Activated naive CD4-positive, alpha-beta T cell (primary cell): ENCODE measurements at regions not wholly inside any gene's neighbourhood (a gene's known extent, or its start where the extent isn't known, plus 50 kb on each side); places are given as distances from the start of the nearest gene placed in this dataset.

Experiments
- DNase-seq, 4 experiments: peaks; one replicate each; lab custom pipeline; 2025; lab: John Stamatoyannopoulos, UW

GRCh38 chr3:72200332-72200731 lies 415.4 kb upstream of the PROK2 start:
- DNase-seq: no peak

- no peak for DNase-seq
These were observed 414.6 kb upstream of the PROK2 start for GRCh38 chr3:72199530-72199929.

GRCh38 chr3:72196377-72196929 lies 411.5 kb upstream of the PROK2 start:
- DNase-seq: no peak

- no peak for DNase-seq
These were observed 410.9 kb upstream of the PROK2 start for GRCh38 chr3:72195895-72196294.

GRCh38 chr3:72194458-72194857 lies 409.5 kb upstream of the PROK2 start:
- no peak for DNase-seq

- DNase-seq: no peak
These were observed 409.0 kb upstream of the PROK2 start for GRCh38 chr3:72193771-72194430.

- DNase-seq: no peak
These were observed 407.6 kb upstream of the PROK2 start for GRCh38 chr3:72192572-72192971.

GRCh38 chr3:72191209-72191960 lies 406.4 kb upstream of the PROK2 start:
- no peak for DNase-seq

GRCh38 chr3:72190050-72190449 lies 405.1 kb upstream of the PROK2 start:
- DNase-seq: no peak

GRCh38 chr3:72189339-72189738 lies 404.4 kb upstream of the PROK2 start:
- no peak for DNase-seq

- DNase-seq: no peak
These were observed 403.6 kb upstream of the PROK2 start for GRCh38 chr3:72188536-72188935.

GRCh38 chr3:72187131-72187530 lies 402.2 kb upstream of the PROK2 start:
- no peak for DNase-seq

- no peak for DNase-seq
These were observed 401.5 kb upstream of the PROK2 start for GRCh38 chr3:72186400-72186855.

GRCh38 chr3:72185549-72186399 lies 400.8 kb upstream of the PROK2 start:
- no peak for DNase-seq

GRCh38 chr3:72183489-72183888 lies 398.5 kb upstream of the PROK2 start:
- DNase-seq: no peak

GRCh38 chr3:72182206-72182605 lies 397.3 kb upstream of the PROK2 start:
- no peak for DNase-seq

GRCh38 chr3:72181251-72181650 lies 396.3 kb upstream of the PROK2 start:
- DNase-seq: no peak

GRCh38 chr3:72180405-72180804 lies 395.5 kb upstream of the PROK2 start:
- no peak for DNase-seq

GRCh38 chr3:72179107-72179464 lies 394.1 kb upstream of the PROK2 start:
- no peak for DNase-seq

- no peak for DNase-seq
These were observed 393.6 kb upstream of the PROK2 start for GRCh38 chr3:72178463-72179106.

- no peak for DNase-seq
These were observed 392.4 kb upstream of the PROK2 start for GRCh38 chr3:72177075-72178050.
